MM.1S (cell line): ENCODE measurements at regions not wholly inside any gene's neighbourhood (a gene's known extent, or its start where the extent isn't known, plus 50 kb on each side); places are given as distances from the start of the nearest gene placed in this dataset.

Experiments
- EZH2 ChIP-seq: fragments of 300-600 bp; sonication (generic); optimal IDR thresholded peaks from 2 replicates; pipeline ENCODE3; 2017; ENCODE audit warnings: low read depth, mild to moderate bottlenecking, antibody characterized with exemption, low read length, mixed read lengths
- EZH2phosphoT487 ChIP-seq: fragments of 300-600 bp; sonication (generic); IDR thresholded peaks from 2 replicates; pipeline ENCODE4 v1.6.1; 2018; ENCODE audit warnings: antibody characterized with exemption, low read length
- TF ChIP-seq, protein P1 (sequence below): fragments of 300-600 bp; sonication (generic); IDR thresholded peaks from 2 replicates; pipeline ENCODE4 v1.5.1; 2016; ENCODE audit warnings: antibody characterized with exemption, low read length, mixed read lengths

GRCh38 chr11:106480581-106481190 is 403.2 kb downstream of the AASDHPPT start:
- TF ChIP-seq EZH2: no peak
- TF ChIP-seq, protein P1, sequence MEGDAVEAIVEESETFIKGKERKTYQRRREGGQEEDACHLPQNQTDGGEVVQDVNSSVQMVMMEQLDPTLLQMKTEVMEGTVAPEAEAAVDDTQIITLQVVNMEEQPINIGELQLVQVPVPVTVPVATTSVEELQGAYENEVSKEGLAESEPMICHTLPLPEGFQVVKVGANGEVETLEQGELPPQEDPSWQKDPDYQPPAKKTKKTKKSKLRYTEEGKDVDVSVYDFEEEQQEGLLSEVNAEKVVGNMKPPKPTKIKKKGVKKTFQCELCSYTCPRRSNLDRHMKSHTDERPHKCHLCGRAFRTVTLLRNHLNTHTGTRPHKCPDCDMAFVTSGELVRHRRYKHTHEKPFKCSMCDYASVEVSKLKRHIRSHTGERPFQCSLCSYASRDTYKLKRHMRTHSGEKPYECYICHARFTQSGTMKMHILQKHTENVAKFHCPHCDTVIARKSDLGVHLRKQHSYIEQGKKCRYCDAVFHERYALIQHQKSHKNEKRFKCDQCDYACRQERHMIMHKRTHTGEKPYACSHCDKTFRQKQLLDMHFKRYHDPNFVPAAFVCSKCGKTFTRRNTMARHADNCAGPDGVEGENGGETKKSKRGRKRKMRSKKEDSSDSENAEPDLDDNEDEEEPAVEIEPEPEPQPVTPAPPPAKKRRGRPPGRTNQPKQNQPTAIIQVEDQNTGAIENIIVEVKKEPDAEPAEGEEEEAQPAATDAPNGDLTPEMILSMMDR: no peak
- no peak for TF ChIP-seq EZH2phosphoT487
